ENCODE measurements at regions not wholly inside any gene's neighbourhood (a gene's known extent, or its start where the extent isn't known, plus 50 kb on each side); places are given as distances from the start of the nearest gene placed in this dataset.

DNA sequence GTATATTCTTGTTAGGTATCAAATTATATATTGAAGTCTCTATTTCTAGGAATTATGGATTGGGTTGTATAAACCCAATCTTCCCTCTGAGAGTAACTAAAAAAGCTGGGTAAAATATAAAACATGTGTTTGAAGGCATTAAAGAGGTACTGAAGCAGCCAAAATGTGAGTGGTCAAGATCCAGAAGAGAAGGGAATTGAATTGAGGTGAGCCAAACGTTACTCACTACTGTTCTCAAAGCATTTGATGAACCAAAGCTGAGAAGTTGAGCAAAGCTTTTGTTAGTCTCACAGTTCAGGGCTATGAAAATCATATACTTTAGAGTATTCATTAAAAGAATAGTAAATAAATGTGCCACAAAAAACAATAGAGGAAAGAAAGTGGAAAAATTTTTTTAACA, 365.8 kb downstream of the BCKDHB start:
- Histone ChIP-seq H3K27ac (ENCODE audit: low read depth in 1 of 2, low read length in 2 of 2) (no peak overlapping the region), H3K79me2 (ENCODE audit: insufficient read depth, low read length) (no peaks in the 10 kb centered on the region), H4K20me1 (ENCODE audit: insufficient read depth, low read length) (no peaks in the 10 kb centered on the region), H2AFZ (ENCODE audit: insufficient read depth, low read depth, low read length, poor library complexity, severe bottlenecking) (no peak overlapping the region), H3K4me2 (replicated peaks; ENCODE audit: extremely low read depth, low read length, poor library complexity, severe bottlenecking) (no peak overlapping the region), H3K36me3 (replicated peaks in 1 of 2; ENCODE audit: control insufficient read depth in 1 of 2, insufficient read depth in 2 of 2, low read length in 2 of 2) (no peaks in the 10 kb centered on the region), H3K4me1 (ENCODE audit: control insufficient read depth in 1 of 2, insufficient read depth in 2 of 2, low read length in 2 of 2) (no peaks in the 10 kb centered on the region), H3K27me3 (ENCODE audit: control insufficient read depth in 2 of 2, insufficient read depth in 2 of 2, low read length in 2 of 2) (no peaks in the 10 kb centered on the region), H3K4me3 (replicated peaks in 1 of 3; ENCODE audit: low read depth in 2 of 3, low read length in 3 of 3) (no peak overlapping the region), H3K9me3 (replicated peaks in 1 of 2; ENCODE audit: control insufficient read depth in 1 of 2, insufficient read depth in 1 of 2, low read length in 2 of 2) (no peaks in the 10 kb centered on the region), H3K9ac (ENCODE audit: insufficient read depth, low read length, poor library complexity, severe bottlenecking) (no peak overlapping the region)
- TF ChIP-seq, protein P1, sequence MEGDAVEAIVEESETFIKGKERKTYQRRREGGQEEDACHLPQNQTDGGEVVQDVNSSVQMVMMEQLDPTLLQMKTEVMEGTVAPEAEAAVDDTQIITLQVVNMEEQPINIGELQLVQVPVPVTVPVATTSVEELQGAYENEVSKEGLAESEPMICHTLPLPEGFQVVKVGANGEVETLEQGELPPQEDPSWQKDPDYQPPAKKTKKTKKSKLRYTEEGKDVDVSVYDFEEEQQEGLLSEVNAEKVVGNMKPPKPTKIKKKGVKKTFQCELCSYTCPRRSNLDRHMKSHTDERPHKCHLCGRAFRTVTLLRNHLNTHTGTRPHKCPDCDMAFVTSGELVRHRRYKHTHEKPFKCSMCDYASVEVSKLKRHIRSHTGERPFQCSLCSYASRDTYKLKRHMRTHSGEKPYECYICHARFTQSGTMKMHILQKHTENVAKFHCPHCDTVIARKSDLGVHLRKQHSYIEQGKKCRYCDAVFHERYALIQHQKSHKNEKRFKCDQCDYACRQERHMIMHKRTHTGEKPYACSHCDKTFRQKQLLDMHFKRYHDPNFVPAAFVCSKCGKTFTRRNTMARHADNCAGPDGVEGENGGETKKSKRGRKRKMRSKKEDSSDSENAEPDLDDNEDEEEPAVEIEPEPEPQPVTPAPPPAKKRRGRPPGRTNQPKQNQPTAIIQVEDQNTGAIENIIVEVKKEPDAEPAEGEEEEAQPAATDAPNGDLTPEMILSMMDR (IDR thresholded peaks at IDR 0.05): no peak
- Mint-ChIP-seq H3K27ac (no peak overlapping the region), H3K4me3 (no peak overlapping the region), H3K27me3 (ENCODE audit: low read depth in 3 of 3) (peaks cover 0 to 3% (median 2%) of the 10 kb centered on the region in 3 donors), H3K4me1 (no peaks in the 10 kb centered on the region), H3K36me3 (no peaks in the 10 kb centered on the region), H3K9me3 (peaks cover 0 to 4% (median 0%) of the 10 kb centered on the region in 7 donors)
- DNase-seq: no peak
- intact Hi-C loops (cut with micrococcal nuclease): no loop called here
- no CpG with 5 or more reads among the region's 1 CpG for WGBS (ENCODE audit: insufficient coverage)

DNA sequence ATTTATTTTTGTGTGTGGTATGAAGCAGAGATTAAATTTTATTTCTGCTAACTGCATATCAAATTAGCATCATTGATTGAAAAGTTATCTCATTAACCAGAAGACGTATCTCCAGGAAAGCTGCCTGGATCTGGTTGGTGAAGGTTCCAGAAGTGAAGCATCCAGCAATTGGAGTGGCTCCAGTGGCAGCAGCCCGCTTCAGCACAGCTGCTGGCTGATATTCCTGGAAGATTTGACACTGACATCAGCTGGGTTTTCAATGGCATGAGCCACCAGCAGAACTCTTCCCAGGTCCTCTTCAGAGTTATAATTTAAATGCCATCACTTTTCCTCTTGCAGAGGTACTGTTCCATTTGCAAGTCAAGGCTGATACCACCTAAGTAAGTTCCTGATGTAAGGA, 363.5 kb downstream of the BCKDHB start:
- no peaks in the 10 kb centered on the region for H3K36me3 Mint-ChIP-seq
- no CpG with 5 or more reads among the region's 2 CpGs for WGBS (ENCODE audit: insufficient coverage)
- Histone ChIP-seq H4K20me1 (ENCODE audit: insufficient read depth, low read length) (no peaks in the 10 kb centered on the region), H3K4me3 (replicated peaks in 1 of 3; ENCODE audit: low read depth in 2 of 3, low read length in 3 of 3) (no peak overlapping the region), H3K36me3 (replicated peaks in 1 of 2; ENCODE audit: control insufficient read depth in 1 of 2, insufficient read depth in 2 of 2, low read length in 2 of 2) (no peaks in the 10 kb centered on the region), H3K79me2 (ENCODE audit: insufficient read depth, low read length) (no peaks in the 10 kb centered on the region), H3K9ac (ENCODE audit: insufficient read depth, low read length, poor library complexity, severe bottlenecking) (no peak overlapping the region), H2AFZ (ENCODE audit: insufficient read depth, low read depth, low read length, poor library complexity, severe bottlenecking) (no peak overlapping the region), H3K4me2 (replicated peaks; ENCODE audit: extremely low read depth, low read length, poor library complexity, severe bottlenecking) (no peak overlapping the region), H3K9me3 (replicated peaks in 1 of 2; ENCODE audit: control insufficient read depth in 1 of 2, insufficient read depth in 1 of 2, low read length in 2 of 2) (no peaks in the 10 kb centered on the region), H3K27ac (ENCODE audit: low read depth in 1 of 2, low read length in 2 of 2) (no peak overlapping the region), H3K4me1 (ENCODE audit: control insufficient read depth in 1 of 2, insufficient read depth in 2 of 2, low read length in 2 of 2) (no peaks in the 10 kb centered on the region), H3K27me3 (ENCODE audit: control insufficient read depth in 2 of 2, insufficient read depth in 2 of 2, low read length in 2 of 2) (no peaks in the 10 kb centered on the region)
- TF ChIP-seq, protein P1 (IDR thresholded peaks at IDR 0.05): no peak
- no peaks in the 10 kb centered on the region for H3K4me1 Mint-ChIP-seq
- peaks cover 0 to 3% (median 2%) of the 10 kb centered on the region in 3 donors for H3K27me3 Mint-ChIP-seq (ENCODE audit: low read depth in 3 of 3)
- no peak overlapping the region for H3K4me3 Mint-ChIP-seq
- DNase-seq: no peak
- H3K9me3 Mint-ChIP-seq: peaks cover 0 to 3% (median 2%) of the 10 kb centered on the region in 7 donors
- intact Hi-C loops (cut with micrococcal nuclease): no loop called here
- H3K27ac Mint-ChIP-seq: no peak overlapping the region

Measured in CD14-positive monocyte (primary cell).